Right lobe of liver (tissue), 6 donors: ENCODE measurements at regions not wholly inside any gene's neighbourhood (a gene's known extent, or its start where the extent isn't known, plus 50 kb on each side); places are given as distances from the start of the nearest gene placed in this dataset.
"Not testable (repeated sequence)": the region's sequence is repeated elsewhere in the genome, so short reads cannot be mapped to it uniquely, and the experiment has no call there.

ENCODE experiments used
- ATAC-seq, 4 donors: fragments of 200-7000 bp; cut with Tn5 transposase; one replicate each; pipeline ENCODE4 v1.9.1; 2020; ENCODE audit warnings: mild to moderate bottlenecking in 4 of 4, moderate library complexity in 4 of 4
- DNase-seq, 3 donors: peaks; one replicate each; pipeline ENCODE4 v3.0.0-alpha.2; 2020
- H3K27ac ChIP-seq, 3 donors: fragments of 200-600 bp; one replicate each; pipeline ENCODE4 v1.8.0; 2022
- H3K27me3 ChIP-seq, 2 donors: fragments of 200-600 bp; one replicate each; pipeline ENCODE4 v1.8.0; 2022
- H3K36me3 ChIP-seq, 4 donors: fragments of 200-600 bp; sonication (generic) in 1 of 4; one replicate each; pipeline versions ENCODE4 v1.5.1 to v1.8.0; 2017 to 2022; ENCODE audit warnings: control low read depth in 1 of 4
- H3K4me1 ChIP-seq, 4 donors: fragments of 200-600 bp; sonication (generic) in 1 of 4; one replicate each; pipeline versions ENCODE4 v1.5.1 to v1.8.0; 2017 to 2022; ENCODE audit warnings: control low read depth in 1 of 4
- H3K4me3 ChIP-seq, 3 donors: fragments of 200-600 bp; one replicate each; pipeline ENCODE4 v1.8.0; 2022
- H3K9me3 ChIP-seq, 4 donors: fragments of 200-600 bp; sonication (generic) in 1 of 4; one replicate each; pipeline versions ENCODE4 v1.5.1 to v1.8.0; 2017 to 2022; ENCODE audit warnings: control low read depth in 1 of 4
- CTCF ChIP-seq, 4 donors: fragments of 200-600 bp in 3 of 4; fragments of 450-650 bp in 1 of 4; IDR thresholded peaks; one replicate each; pipeline versions ENCODE4 v1.5.1 to v1.8.0; 2016 to 2022; ENCODE audit warnings: antibody characterized with exemption in 4 of 4, mild to moderate bottlenecking in 2 of 4
- POLR2A ChIP-seq: fragments of 450-650 bp; IDR thresholded peaks from one replicate; pipeline ENCODE4 v1.6.1; 2017; ENCODE audit warnings: antibody characterized with exemption, mild to moderate bottlenecking
- WGBS: methylation state at CpG from one replicate; pipeline ENCODE4 v1.1.6; 2018; ENCODE audit warnings: low coverage, low lambda C conversion rate; ENCODE audit not compliant: insufficient coverage; ENCODE audit errors: missing lambda C conversion rate; 5-methylcytosine and 5-hydroxymethylcytosine counted together
- intact Hi-C, 2 donors: fragments of 100-400 bp; cut with DNase I; formaldehyde crosslinking; loops; one replicate each; pipeline versions ENCODE4 v1.11.2 to v1.14.1; 2022
- donor health status: DM: no; HTN: yes; CAD: no.
- donor health status: DM: no; HTN: no; CAD: no.
- donor health status: DM: no; HTN: no; CAD: no.
- donor health status: DM: no; HTN: yes; CAD: no.
- donor health status: DM: no; HTN: yes; CAD: no.

- no peaks in the 10 kb centered on the region for H3K27me3 ChIP-seq
- H3K4me1 ChIP-seq: no peaks in the 10 kb centered on the region
- DNase-seq (no peak), ATAC-seq (no peak)
- no peak overlapping the region for H3K4me3 ChIP-seq
- H3K27ac ChIP-seq: no peak overlapping the region
- H3K9me3 ChIP-seq: no peaks in the 10 kb centered on the region
- intact Hi-C loops: no loop called here
- no peak for TF ChIP-seq POLR2A
- TF ChIP-seq CTCF (IDR thresholded peaks at IDR 0.05): no peak
- no peaks in the 10 kb centered on the region for H3K36me3 ChIP-seq
- 60% methylated on average over 6 of the region's 6 CpGs for WGBS
Measured at GRCh38 chr2:225231900-225232299, 167.6 kb upstream of the NYAP2 start.

GRCh38 chr2:225229346-225229745 is 170.2 kb upstream of the NYAP2 start:
- H3K27ac ChIP-seq, H3K36me3 ChIP-seq, intact Hi-C loops, H3K27me3 ChIP-seq, H3K9me3 ChIP-seq, H3K4me1 ChIP-seq, DNase-seq, ATAC-seq, H3K4me3 ChIP-seq: not testable (repeated sequence)
- WGBS: no CpG with 5 or more reads among the region's 31 CpGs

GRCh38 chr2:225226441-225226840 is 173.1 kb upstream of the NYAP2 start:
- Histone ChIP-seq H3K9me3 (no peaks in the 10 kb centered on the region), H3K4me3 (no peak overlapping the region), H3K4me1 (no peaks in the 10 kb centered on the region), H3K36me3 (no peaks in the 10 kb centered on the region), H3K27me3 (no peaks in the 10 kb centered on the region), H3K27ac (no peak overlapping the region)
- DNase-seq (no peak), ATAC-seq (no peak)
- 61% methylated on average over 4 of the region's 4 CpGs for WGBS
- intact Hi-C loops: no loop called here
- TF ChIP-seq CTCF (IDR thresholded peaks at IDR 0.05) (no peak), POLR2A (no peak)

- H3K9me3 ChIP-seq: no peaks in the 10 kb centered on the region
- TF ChIP-seq CTCF (IDR thresholded peaks at IDR 0.05): no peak
- TF ChIP-seq POLR2A: no peak
- no peaks in the 10 kb centered on the region for H3K27me3 ChIP-seq
- H3K36me3 ChIP-seq: no peaks in the 10 kb centered on the region
- no peaks in the 10 kb centered on the region for H3K4me1 ChIP-seq
- intact Hi-C loops: no loop called here
- no peak for DNase-seq
- H3K4me3 ChIP-seq: no peak overlapping the region
- H3K27ac ChIP-seq: no peak overlapping the region
- no peak for ATAC-seq
Measured at GRCh38 chr2:225223301-225223700, 176.2 kb upstream of the NYAP2 start.

- ATAC-seq (no peak), DNase-seq (no peak)
- Histone ChIP-seq H3K9me3 (no peaks in the 10 kb centered on the region), H3K4me3 (no peak overlapping the region), H3K36me3 (no peaks in the 10 kb centered on the region), H3K27ac (no peak overlapping the region), H3K4me1 (no peaks in the 10 kb centered on the region), H3K27me3 (no peaks in the 10 kb centered on the region)
- TF ChIP-seq POLR2A (no peak), CTCF (IDR thresholded peaks at IDR 0.05) (no peak)
- 48% methylated on average over 3 of the region's 3 CpGs for WGBS
- intact Hi-C loops: no loop called here
Measured at GRCh38 chr2:225207471-225207870, 165.2 kb upstream of the DOCK10 start.
